SK-N-SH (cell line): ENCODE measurements at regions not wholly inside any gene's neighbourhood (a gene's known extent, or its start where the extent isn't known, plus 50 kb on each side); places are given as distances from the start of the nearest gene placed in this dataset.

Source experiments
- CTCF ChIA-PET: fragments of 300-600, 350-600 bp; formaldehyde crosslinking; extraction: SDS; loops from one replicate; lab custom pipeline; 2021; lab: Yijun Ruan, JAX
- POLR2A ChIA-PET: fragments of 350-600 bp; sonication (Branson Sonifier 250); formaldehyde crosslinking; extraction: SDS; loops from one replicate; lab custom pipeline; 2020; ENCODE audit warnings: antibody characterized with exemption, inconsistent platforms; lab: Yijun Ruan, JAX
- DNase-seq: peaks from one replicate; pipeline ENCODE4 v3.0.0; 2012
- H2AFZ ChIP-seq: fragments of 200-600 bp; sonication (generic); 2 replicates; pipeline ENCODE4 v1.8.1; 2016; ENCODE audit warnings: antibody characterized with exemption, mild to moderate bottlenecking, low read depth
- H3F3A ChIP-seq: fragments of 200-600 bp; sonication (generic); replicated peaks from 2 replicates; pipeline ENCODE3; 2016; ENCODE audit warnings: antibody characterized with exemption, mild to moderate bottlenecking; ENCODE audit not compliant: insufficient read depth
- H3K27ac ChIP-seq, 2 experiments: fragments of 200-500 bp in 1 of 2; fragments of 200-600 bp in 1 of 2; sonication (Bioruptor generic) in 1 of 2; sonication (generic), shearing (Covaris generic) in 1 of 2; 2 replicates each; pipeline versions ENCODE4 v1.5.1 to v1.6.1; 2014 to 2016; ENCODE audit warnings: low read depth in 2 of 2, inconsistent platforms in 1 of 2, low read length in 1 of 2, mild to moderate bottlenecking in 1 of 2, mixed read lengths in 1 of 2
- H3K27me3 ChIP-seq: fragments of 200-600 bp; sonication (generic), shearing (Covaris generic); 2 replicates; pipeline ENCODE4 v1.6.1; 2016; ENCODE audit warnings: mixed run types; ENCODE audit not compliant: insufficient read depth
- H3K36me3 ChIP-seq, 2 experiments: fragments of 200-500 bp in 1 of 2; fragments of 200-600 bp in 1 of 2; sonication (Bioruptor generic) in 1 of 2; sonication (generic) in 1 of 2; replicated peaks in 1 of 2; 2 replicates each; pipeline versions ENCODE3 to v1.5.1; 2014 to 2016; ENCODE audit warnings: low read length in 1 of 2, mild to moderate bottlenecking in 1 of 2; ENCODE audit not compliant: insufficient read depth in 2 of 2, control insufficient read depth in 1 of 2
- H3K4me1 ChIP-seq, 2 experiments: fragments of 200-500 bp in 1 of 2; fragments of 200-600 bp in 1 of 2; sonication (Bioruptor generic) in 1 of 2; sonication (generic), shearing (Covaris generic) in 1 of 2; 2 replicates each; pipeline versions ENCODE4 v1.5.1 to v1.6.1; 2014 to 2016; ENCODE audit warnings: low read depth in 1 of 2, low read length in 1 of 2, mixed run types in 1 of 2; ENCODE audit not compliant: insufficient read depth in 2 of 2, control insufficient read depth in 1 of 2
- H3K4me2 ChIP-seq: fragments of 200-600 bp; sonication (generic), shearing (Covaris generic); 2 replicates; pipeline ENCODE4 v1.6.1; 2017; ENCODE audit warnings: mixed run types
- H3K4me3 ChIP-seq, 2 experiments: fragments of 200-500 bp in 1 of 2; fragments of 200-600 bp in 1 of 2; sonication (Bioruptor generic) in 1 of 2; sonication (generic), shearing (Covaris generic) in 1 of 2; 2 replicates each; pipeline versions ENCODE4 v1.5.1 to v1.8.1; 2014 to 2016; ENCODE audit warnings: low read depth in 2 of 2, inconsistent platforms in 1 of 2, low read length in 1 of 2, mild to moderate bottlenecking in 1 of 2, mixed read lengths in 1 of 2, moderate library complexity in 1 of 2
- H3K79me2 ChIP-seq: fragments of 200-600 bp; sonication (generic); 2 replicates; pipeline ENCODE4 v1.8.1; 2017; ENCODE audit warnings: mild to moderate bottlenecking; ENCODE audit not compliant: insufficient read depth
- H3K9ac ChIP-seq: fragments of 200-600 bp; sonication (generic); 2 replicates; pipeline ENCODE4 v1.6.1; 2017; ENCODE audit warnings: mixed run types
- H3K9me2 ChIP-seq: fragments of 200-600 bp; sonication (generic); 2 replicates; pipeline ENCODE4 v1.6.1; 2017; ENCODE audit warnings: mixed run types
- H3K9me3 ChIP-seq: fragments of 200-600 bp; sonication (generic); 2 replicates; pipeline ENCODE4 v1.6.1; 2017; ENCODE audit warnings: mixed run types, mild to moderate bottlenecking, moderate library complexity
- H4K20me1 ChIP-seq: fragments of 200-600 bp; sonication (generic); 2 replicates; pipeline ENCODE4 v1.6.1; 2017; ENCODE audit warnings: mild to moderate bottlenecking, mixed run types; ENCODE audit not compliant: insufficient read depth
- CHD2 ChIP-seq: fragments of 150-350 bp; IDR thresholded peaks from 2 replicates; pipeline ENCODE4 v1.6.1; 2018; ENCODE audit warnings: low read length; ENCODE audit not compliant: partially characterized antibody
- CTCF ChIP-seq: fragments of 200-600 bp; sonication (generic); IDR thresholded peaks from 2 replicates; pipeline ENCODE4 v1.6.1; 2017; ENCODE audit warnings: antibody characterized with exemption, mild to moderate bottlenecking, moderate library complexity
- GATA2 ChIP-seq: sonication (generic); formaldehyde crosslinking; IDR thresholded peaks from 2 replicates; pipeline ENCODE4 v1.5.0; 2020; ENCODE audit warnings: mild to moderate bottlenecking, missing genetic modification reagents
- JUND ChIP-seq: IDR thresholded peaks from 2 replicates; pipeline ENCODE4 v1.4.0; 2012
- MAX ChIP-seq: IDR thresholded peaks from 2 replicates; pipeline ENCODE4 v1.4.0; 2012; ENCODE audit warnings: low read depth
- MXI1 ChIP-seq: IDR thresholded peaks from 2 replicates; pipeline ENCODE4 v1.6.1; 2012; ENCODE audit warnings: mild to moderate bottlenecking, low read depth, low read length, improper control_type of control experiment
- NFIC ChIP-seq: IDR thresholded peaks from 2 replicates; pipeline ENCODE4 v1.4.0; 2012; ENCODE audit warnings: borderline replicate concordance
- POLR2AphosphoS5 ChIP-seq: IDR thresholded peaks from 2 replicates; pipeline ENCODE4 v1.6.1; 2012; ENCODE audit warnings: low read depth, low read length
- RXRA ChIP-seq: IDR thresholded peaks from 2 replicates; pipeline ENCODE4 v1.4.0; 2012; ENCODE audit warnings: low read depth, mild to moderate bottlenecking, borderline replicate concordance
- SIN3A ChIP-seq: IDR thresholded peaks from 2 replicates; pipeline ENCODE4 v1.6.1; 2012; ENCODE audit warnings: low read depth, mild to moderate bottlenecking, low read length, moderate library complexity, borderline replicate concordance
- SMC3 ChIP-seq: IDR thresholded peaks from 2 replicates; pipeline ENCODE4 v1.6.1; 2012; ENCODE audit warnings: low read depth, low read length, improper control_type of control experiment
- TAF1 ChIP-seq: IDR thresholded peaks from 2 replicates; pipeline ENCODE4 v1.6.1; 2012; ENCODE audit warnings: low read depth, mild to moderate bottlenecking, low read length, moderate library complexity, borderline replicate concordance
- WGBS: methylation state at CpG from one replicate; pipeline ENCODE4 v1.1.6; 2017; ENCODE audit warnings: low lambda C conversion rate; 5-methylcytosine and 5-hydroxymethylcytosine counted together
- TF ChIP-seq, protein P1 (sequence below): IDR thresholded peaks from 2 replicates; pipeline ENCODE4 v1.4.0; 2012; ENCODE audit warnings: low read depth, borderline replicate concordance
- TF ChIP-seq, protein P2 (sequence below): IDR thresholded peaks from 2 replicates; pipeline ENCODE4 v1.6.1; 2012; ENCODE audit warnings: mild to moderate bottlenecking, low read depth, low read length, moderate library complexity

DNA sequence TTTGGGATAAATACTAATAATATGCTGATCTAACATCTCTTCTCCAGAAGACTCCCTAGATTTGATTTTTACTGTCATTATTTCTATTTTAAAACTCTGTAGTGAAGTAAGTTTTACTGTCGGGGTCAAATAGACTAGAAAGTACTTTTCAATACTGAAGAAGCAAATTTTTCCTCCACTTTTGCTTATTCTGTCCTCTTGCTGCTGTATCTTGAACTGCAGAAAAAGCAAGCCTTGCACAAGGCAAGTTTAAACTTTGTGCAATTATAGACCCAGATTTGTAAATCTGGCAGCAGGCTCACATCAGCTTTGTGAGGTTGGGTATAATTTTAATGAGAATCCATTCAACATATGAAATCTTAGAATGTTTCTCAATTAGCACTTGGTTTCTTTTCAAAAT is 151.1 kb upstream of the ETS2 start (continued):
- no peak for TF ChIP-seq MAX
- no peak for TF ChIP-seq SMC3
- TF ChIP-seq RXRA, result no peak
- no peak for TF ChIP-seq MXI1
- TF ChIP-seq POLR2AphosphoS5, result no peak
- TF ChIP-seq CHD2, result no peak
- no peak for TF ChIP-seq CTCF

DNA sequence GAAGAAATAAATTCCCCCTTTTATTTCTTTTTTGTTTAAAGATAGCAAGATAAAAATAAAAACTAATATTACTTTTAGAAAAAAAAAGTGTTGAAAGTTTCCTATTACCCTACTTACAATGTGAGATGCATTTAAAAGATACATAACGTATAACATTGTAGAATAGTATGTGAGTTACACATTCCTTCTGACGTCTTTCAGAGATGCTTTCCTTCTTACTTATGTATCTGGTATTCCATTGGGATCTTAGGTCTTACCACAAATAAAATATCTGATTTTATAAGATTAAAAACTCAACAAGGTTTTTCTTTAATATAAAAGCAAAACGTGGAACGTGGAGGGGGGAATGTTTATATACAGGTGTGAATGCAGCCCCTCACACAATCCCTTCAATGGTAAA is 147.2 kb upstream of the ETS2 start:
- Histone ChIP-seq H3K4me2 (no peak overlapping the region), H3F3A (peaks cover 9% of the 10 kb centered on the region), H3K9me2 (no peaks in the 10 kb centered on the region), H3K9me3 (no peaks in the 10 kb centered on the region), H3K27ac (no peak overlapping the region), H3K9ac (no peak overlapping the region), H3K27me3 (peaks cover 88% of the 10 kb centered on the region), H3K36me3 (no peaks in the 10 kb centered on the region)
- POLR2A ChIA-PET, result no interaction called here
- TF ChIP-seq, protein P1, sequence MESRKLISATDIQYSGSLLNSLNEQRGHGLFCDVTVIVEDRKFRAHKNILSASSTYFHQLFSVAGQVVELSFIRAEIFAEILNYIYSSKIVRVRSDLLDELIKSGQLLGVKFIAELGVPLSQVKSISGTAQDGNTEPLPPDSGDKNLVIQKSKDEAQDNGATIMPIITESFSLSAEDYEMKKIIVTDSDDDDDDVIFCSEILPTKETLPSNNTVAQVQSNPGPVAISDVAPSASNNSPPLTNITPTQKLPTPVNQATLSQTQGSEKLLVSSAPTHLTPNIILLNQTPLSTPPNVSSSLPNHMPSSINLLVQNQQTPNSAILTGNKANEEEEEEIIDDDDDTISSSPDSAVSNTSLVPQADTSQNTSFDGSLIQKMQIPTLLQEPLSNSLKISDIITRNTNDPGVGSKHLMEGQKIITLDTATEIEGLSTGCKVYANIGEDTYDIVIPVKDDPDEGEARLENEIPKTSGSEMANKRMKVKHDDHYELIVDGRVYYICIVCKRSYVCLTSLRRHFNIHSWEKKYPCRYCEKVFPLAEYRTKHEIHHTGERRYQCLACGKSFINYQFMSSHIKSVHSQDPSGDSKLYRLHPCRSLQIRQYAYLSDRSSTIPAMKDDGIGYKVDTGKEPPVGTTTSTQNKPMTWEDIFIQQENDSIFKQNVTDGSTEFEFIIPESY, result no peak
- TF ChIP-seq CTCF, result no peak
- no peak for TF ChIP-seq NFIC
- no peak for TF ChIP-seq CHD2
- TF ChIP-seq MXI1, result no peak
- TF ChIP-seq GATA2 (CRISPR knock-in tag), result no peak
- no peak for TF ChIP-seq SIN3A
- no peak for TF ChIP-seq RXRA
- TF ChIP-seq SMC3, result no peak
- TF ChIP-seq, protein P2, sequence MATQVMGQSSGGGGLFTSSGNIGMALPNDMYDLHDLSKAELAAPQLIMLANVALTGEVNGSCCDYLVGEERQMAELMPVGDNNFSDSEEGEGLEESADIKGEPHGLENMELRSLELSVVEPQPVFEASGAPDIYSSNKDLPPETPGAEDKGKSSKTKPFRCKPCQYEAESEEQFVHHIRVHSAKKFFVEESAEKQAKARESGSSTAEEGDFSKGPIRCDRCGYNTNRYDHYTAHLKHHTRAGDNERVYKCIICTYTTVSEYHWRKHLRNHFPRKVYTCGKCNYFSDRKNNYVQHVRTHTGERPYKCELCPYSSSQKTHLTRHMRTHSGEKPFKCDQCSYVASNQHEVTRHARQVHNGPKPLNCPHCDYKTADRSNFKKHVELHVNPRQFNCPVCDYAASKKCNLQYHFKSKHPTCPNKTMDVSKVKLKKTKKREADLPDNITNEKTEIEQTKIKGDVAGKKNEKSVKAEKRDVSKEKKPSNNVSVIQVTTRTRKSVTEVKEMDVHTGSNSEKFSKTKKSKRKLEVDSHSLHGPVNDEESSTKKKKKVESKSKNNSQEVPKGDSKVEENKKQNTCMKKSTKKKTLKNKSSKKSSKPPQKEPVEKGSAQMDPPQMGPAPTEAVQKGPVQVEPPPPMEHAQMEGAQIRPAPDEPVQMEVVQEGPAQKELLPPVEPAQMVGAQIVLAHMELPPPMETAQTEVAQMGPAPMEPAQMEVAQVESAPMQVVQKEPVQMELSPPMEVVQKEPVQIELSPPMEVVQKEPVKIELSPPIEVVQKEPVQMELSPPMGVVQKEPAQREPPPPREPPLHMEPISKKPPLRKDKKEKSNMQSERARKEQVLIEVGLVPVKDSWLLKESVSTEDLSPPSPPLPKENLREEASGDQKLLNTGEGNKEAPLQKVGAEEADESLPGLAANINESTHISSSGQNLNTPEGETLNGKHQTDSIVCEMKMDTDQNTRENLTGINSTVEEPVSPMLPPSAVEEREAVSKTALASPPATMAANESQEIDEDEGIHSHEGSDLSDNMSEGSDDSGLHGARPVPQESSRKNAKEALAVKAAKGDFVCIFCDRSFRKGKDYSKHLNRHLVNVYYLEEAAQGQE, result no peak
- no peak for TF ChIP-seq JUND
- no peak for TF ChIP-seq TAF1
- TF ChIP-seq, all 33 proteins: peak for 0
- CTCF ChIA-PET, result interaction anchor here (0.6 to 1.9 kb wide), 3 partner anchors 11 to 153 kb away, joined by 3 to 4 read pairs (median 4); no protein-coding TSS in a partner anchor
- H3K4me1 ChIP-seq, result no peaks in the 10 kb centered on the region; a peak in 1 of 4 replicates
- no peaks in the 10 kb centered on the region for H3K79me2 ChIP-seq
- 5% methylated on average over 4 of the region's 4 CpGs for whole genome bisulfite sequencing
- no peak for DNase-seq
- H2AFZ ChIP-seq, result no peak overlapping the region
- H4K20me1 ChIP-seq, result no peaks in the 10 kb centered on the region
- H3K4me3 ChIP-seq, result no peak overlapping the region
